ENCODE measurements at regions not wholly inside any gene's neighbourhood (a gene's known extent, or its start where the extent isn't known, plus 50 kb on each side); places are given as distances from the start of the nearest gene placed in this dataset.

DNA sequence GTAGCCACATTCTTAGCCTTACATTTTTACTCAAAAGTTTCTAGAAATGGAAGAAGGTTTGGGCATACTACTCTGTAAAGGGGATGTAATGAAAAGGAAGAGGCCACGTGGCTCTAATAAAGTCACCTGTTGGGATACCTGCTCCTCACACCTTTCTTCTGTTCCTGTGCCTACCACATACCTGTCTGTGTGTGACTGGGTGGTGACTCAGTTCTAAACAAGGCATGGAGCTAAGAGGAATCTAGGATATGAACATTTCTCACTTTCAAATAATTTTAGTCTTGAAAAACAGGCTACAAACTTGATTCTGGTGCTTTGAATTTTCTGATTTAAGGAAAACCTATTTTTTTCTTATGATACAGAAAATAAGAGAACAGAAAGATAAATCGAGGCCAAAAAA lies 363.6 kb downstream of the RFPL4B start:
- Histone ChIP-seq H3K36me3 (no peaks in the 10 kb centered on the region), H3K9me3 (no peaks in the 10 kb centered on the region), H3K27me3 (no peaks in the 10 kb centered on the region), H3K4me1 (no peaks in the 10 kb centered on the region), H3K27ac (no peak overlapping the region), H3K4me3 (no peak overlapping the region)
- no peak for DNase-seq (ENCODE audit: low spot score)
- TF ChIP-seq, protein P1, sequence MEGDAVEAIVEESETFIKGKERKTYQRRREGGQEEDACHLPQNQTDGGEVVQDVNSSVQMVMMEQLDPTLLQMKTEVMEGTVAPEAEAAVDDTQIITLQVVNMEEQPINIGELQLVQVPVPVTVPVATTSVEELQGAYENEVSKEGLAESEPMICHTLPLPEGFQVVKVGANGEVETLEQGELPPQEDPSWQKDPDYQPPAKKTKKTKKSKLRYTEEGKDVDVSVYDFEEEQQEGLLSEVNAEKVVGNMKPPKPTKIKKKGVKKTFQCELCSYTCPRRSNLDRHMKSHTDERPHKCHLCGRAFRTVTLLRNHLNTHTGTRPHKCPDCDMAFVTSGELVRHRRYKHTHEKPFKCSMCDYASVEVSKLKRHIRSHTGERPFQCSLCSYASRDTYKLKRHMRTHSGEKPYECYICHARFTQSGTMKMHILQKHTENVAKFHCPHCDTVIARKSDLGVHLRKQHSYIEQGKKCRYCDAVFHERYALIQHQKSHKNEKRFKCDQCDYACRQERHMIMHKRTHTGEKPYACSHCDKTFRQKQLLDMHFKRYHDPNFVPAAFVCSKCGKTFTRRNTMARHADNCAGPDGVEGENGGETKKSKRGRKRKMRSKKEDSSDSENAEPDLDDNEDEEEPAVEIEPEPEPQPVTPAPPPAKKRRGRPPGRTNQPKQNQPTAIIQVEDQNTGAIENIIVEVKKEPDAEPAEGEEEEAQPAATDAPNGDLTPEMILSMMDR (IDR thresholded peaks at IDR 0.05), result no peak

DNA sequence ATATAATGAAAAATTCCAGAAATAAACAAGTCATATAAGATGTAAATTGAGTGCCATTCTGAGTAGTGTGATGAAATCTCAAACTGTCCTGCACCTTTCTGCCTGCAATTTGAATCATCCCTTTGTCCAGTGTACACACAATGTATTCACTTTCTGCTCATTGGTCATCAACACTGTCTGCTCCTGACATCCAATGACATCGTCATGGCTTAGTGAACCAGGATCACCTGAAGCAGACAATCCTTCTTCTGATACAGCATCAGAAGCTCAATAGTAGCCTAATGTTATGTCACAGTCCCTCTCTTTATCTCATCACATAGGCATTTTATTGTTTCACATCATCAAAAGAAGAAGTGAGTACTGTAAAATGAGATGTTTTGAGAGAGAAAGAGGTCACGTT lies 366.3 kb downstream of the RFPL4B start:
- Histone ChIP-seq H3K36me3 (no peaks in the 10 kb centered on the region), H3K4me1 (no peaks in the 10 kb centered on the region), H3K4me3 (no peak overlapping the region), H3K9me3 (no peaks in the 10 kb centered on the region), H3K27ac (no peak overlapping the region), H3K27me3 (no peaks in the 10 kb centered on the region)
- TF ChIP-seq, protein P1 (IDR thresholded peaks at IDR 0.05), result no peak
- DNase-seq (ENCODE audit: low spot score), result no peak

DNA sequence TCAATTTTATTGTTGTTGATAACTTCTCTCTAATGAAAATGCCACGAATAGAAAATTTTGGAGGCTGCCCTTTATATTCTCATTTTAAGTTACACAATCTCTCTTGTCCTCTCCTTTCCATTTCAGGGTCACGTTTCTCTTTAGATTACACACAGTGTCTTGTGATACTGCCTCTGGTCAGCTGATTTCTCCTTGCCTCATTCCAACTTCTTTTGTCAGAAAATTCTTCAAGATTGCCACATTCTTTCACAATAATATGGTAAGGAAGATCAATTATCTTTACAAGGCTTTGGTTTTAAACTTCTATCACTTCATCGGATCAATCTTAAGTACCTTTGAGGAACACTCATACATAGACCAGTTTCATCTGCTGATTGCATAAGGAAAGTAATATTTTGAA lies 370.3 kb downstream of the RFPL4B start:
- Histone ChIP-seq H3K9me3 (no peaks in the 10 kb centered on the region), H3K27ac (no peak overlapping the region), H3K4me3 (no peak overlapping the region), H3K36me3 (no peaks in the 10 kb centered on the region), H3K27me3 (no peaks in the 10 kb centered on the region), H3K4me1 (no peaks in the 10 kb centered on the region)
- DNase-seq (ENCODE audit: low spot score), result no peak
- TF ChIP-seq, protein P1 (IDR thresholded peaks at IDR 0.05), result no peak

DNA sequence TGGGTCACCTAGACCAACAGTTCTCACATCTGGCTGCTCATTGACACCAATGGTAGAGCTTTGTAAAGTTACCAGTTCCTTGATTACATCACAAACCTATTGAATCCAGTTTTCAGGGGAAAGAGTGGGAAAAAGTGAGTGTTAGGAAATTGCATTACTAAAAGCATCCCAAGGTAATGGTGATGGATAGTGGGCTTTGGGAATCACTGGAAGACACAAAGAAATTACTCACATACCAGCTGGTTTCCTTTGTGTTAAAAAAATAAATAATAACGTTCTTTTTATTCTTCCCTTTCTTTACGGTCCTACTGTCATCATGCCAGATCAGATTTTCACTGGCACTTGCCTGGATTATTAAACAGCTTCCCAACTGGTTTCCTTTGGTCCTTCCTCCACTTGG lies 370.7 kb downstream of the RFPL4B start:
- TF ChIP-seq, protein P1 (IDR thresholded peaks at IDR 0.05), result no peak
- Histone ChIP-seq H3K27ac (no peak overlapping the region), H3K4me1 (no peaks in the 10 kb centered on the region), H3K4me3 (no peak overlapping the region), H3K36me3 (no peaks in the 10 kb centered on the region), H3K9me3 (no peaks in the 10 kb centered on the region), H3K27me3 (no peaks in the 10 kb centered on the region)
- DNase-seq (ENCODE audit: low spot score), result no peak

DNA sequence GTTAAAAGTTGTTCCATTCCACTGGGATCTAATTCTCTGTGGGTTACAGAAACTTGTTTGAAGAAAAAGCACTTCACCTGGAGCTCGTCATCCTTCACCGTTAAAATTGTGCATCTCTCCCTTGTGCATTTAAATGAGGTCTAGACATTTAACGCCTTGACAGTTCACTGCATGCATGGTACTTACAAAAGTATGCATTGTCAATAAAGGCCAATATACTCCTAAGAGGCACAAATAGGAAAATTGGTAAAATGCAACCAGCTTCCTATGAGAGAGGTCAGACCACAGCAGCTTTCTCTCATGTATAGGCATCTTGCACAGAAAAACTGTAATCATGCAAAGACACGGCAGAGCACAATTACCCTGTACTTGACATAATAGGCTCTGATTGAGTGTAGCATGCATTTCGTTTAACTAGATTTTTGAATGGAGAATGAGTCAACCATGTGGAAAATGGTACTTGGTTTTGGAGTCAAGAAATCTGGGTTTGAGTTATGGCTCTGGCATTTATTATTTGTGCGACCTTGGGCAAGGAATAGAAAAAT lies 378.5 kb downstream of the RFPL4B start:
- TF ChIP-seq, protein P1 (IDR thresholded peaks at IDR 0.05), result no peak
- Histone ChIP-seq H3K4me1 (no peaks in the 10 kb centered on the region), H3K27me3 (no peaks in the 10 kb centered on the region), H3K4me3 (no peak overlapping the region), H3K36me3 (no peaks in the 10 kb centered on the region), H3K9me3 (no peaks in the 10 kb centered on the region), H3K27ac (no peak overlapping the region)
- DNase-seq (ENCODE audit: low spot score), result no peak

DNA sequence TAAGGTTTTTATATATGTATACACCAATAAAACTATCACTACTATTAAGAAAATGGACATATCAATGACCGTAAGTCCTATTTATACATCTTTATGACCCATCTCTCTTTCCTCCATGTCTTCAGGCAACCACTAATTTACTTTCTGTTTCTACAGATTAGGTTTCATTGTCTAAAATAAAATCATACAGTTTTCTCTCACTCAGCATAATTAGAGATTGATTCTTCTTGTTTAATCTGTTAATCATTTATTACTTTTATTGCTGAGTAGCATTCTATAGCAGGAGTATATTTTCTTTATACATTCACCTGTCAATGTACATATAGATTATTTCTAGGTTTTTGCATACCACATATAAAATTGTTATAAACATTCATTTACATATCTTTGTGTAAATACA lies 388.0 kb downstream of the RFPL4B start:
- TF ChIP-seq, protein P1 (IDR thresholded peaks at IDR 0.05), result no peak

More for the DNA sequence above, 388.0 kb downstream of the RFPL4B start:
- no peak for DNase-seq (ENCODE audit: low spot score)
- no peaks in the 10 kb centered on the region for H3K4me1 ChIP-seq
- no peaks in the 10 kb centered on the region for H3K9me3 ChIP-seq
- no peak overlapping the region for H3K4me3 ChIP-seq
- H3K27me3 ChIP-seq, result no peaks in the 10 kb centered on the region
- H3K36me3 ChIP-seq, result no peaks in the 10 kb centered on the region
- no peak overlapping the region for H3K27ac ChIP-seq
